BJ (cell line): ENCODE measurements at regions not wholly inside any gene's neighbourhood (a gene's known extent, or its start where the extent isn't known, plus 50 kb on each side); places are given as distances from the start of the nearest gene placed in this dataset.

Source experiments
- CTCF ChIA-PET: fragments of 350-600 bp; formaldehyde crosslinking; extraction: SDS; loops from one replicate; lab custom pipeline; 2021; ENCODE audit warnings: antibody characterized with exemption, inconsistent platforms; lab: Yijun Ruan, JAX
- POLR2A ChIA-PET: fragments of 300-600 bp; sonication (Branson Sonifier 250); formaldehyde crosslinking; extraction: SDS; loops from one replicate; lab custom pipeline; 2021; ENCODE audit warnings: antibody characterized with exemption; lab: Charles Lee
- DNase-seq: peaks from one replicate; pipeline ENCODE4 v3.0.0-alpha.2; 2011; ENCODE audit warnings: low read depth
- H3K27me3 ChIP-seq: 2 replicates; pipeline ENCODE4 v1.6.0; 2011; ENCODE audit warnings: low read length; ENCODE audit not compliant: control insufficient read depth, insufficient read depth
- H3K36me3 ChIP-seq: 2 replicates; pipeline ENCODE4 v1.5.1; 2011; ENCODE audit warnings: low read length; ENCODE audit not compliant: control insufficient read depth, insufficient read depth
- H3K4me3 ChIP-seq: 2 replicates; pipeline ENCODE4 v1.5.1; 2011; ENCODE audit warnings: low read depth, mild to moderate bottlenecking, control low read depth, low read length
- TF ChIP-seq, protein P1 (sequence below): IDR thresholded peaks from 2 replicates; pipeline ENCODE4 v1.5.1; 2011; ENCODE audit warnings: low read depth, mild to moderate bottlenecking, control low read depth, inconsistent platforms, low read length, moderate library complexity; ENCODE audit not compliant: insufficient read depth

DNA sequence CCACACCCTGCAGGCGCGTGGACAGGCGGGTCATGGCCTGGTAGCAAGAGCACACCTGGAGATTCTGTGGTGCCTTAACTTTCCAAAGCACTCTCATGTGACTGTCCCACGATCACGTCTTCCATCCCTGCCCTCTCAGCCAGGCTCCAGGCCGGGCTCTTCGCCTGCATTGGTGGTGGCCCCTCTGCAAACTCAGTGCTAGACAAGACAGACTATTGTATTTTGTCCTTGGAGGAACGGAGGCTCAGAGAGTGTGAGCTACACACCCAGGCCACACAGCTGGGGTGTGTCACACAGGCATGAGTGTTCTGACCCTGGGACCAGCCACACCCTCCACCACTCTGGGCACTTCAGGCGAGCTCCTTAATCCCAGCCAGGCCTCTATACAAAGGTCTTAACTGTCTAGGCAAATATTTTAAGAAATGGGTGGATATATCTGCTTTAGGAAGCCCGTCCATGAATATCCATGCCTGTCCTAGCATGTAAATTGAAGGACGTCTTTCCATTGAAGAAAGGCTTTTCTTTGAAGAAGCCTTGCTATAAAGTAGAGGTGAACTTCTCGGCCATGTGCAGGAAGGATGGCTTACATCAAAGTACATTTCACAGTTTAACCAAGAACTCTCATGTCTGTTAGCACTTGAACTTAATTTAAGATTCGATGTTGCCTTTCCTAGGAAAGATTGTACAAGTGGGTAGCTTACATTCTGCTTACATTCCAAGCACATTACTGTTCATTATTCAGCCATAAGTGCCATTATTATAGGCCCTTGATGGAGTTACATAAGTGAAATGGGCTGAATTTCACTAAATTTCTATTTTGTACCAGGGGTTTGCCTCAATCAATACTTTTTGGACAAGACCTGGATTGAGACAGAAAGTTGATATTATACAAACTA lies 263.9 kb downstream of the DLL1 start:
- TF ChIP-seq, protein P1, sequence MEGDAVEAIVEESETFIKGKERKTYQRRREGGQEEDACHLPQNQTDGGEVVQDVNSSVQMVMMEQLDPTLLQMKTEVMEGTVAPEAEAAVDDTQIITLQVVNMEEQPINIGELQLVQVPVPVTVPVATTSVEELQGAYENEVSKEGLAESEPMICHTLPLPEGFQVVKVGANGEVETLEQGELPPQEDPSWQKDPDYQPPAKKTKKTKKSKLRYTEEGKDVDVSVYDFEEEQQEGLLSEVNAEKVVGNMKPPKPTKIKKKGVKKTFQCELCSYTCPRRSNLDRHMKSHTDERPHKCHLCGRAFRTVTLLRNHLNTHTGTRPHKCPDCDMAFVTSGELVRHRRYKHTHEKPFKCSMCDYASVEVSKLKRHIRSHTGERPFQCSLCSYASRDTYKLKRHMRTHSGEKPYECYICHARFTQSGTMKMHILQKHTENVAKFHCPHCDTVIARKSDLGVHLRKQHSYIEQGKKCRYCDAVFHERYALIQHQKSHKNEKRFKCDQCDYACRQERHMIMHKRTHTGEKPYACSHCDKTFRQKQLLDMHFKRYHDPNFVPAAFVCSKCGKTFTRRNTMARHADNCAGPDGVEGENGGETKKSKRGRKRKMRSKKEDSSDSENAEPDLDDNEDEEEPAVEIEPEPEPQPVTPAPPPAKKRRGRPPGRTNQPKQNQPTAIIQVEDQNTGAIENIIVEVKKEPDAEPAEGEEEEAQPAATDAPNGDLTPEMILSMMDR, result no peak
- no peaks in the 10 kb centered on the region for H3K27me3 ChIP-seq
- ChIA-PET CTCF (no interaction called here), POLR2A (no interaction called here)
- H3K4me3 ChIP-seq, result no peak overlapping the region
- DNase-seq, result no peak
- no peaks in the 10 kb centered on the region for H3K36me3 ChIP-seq

DNA sequence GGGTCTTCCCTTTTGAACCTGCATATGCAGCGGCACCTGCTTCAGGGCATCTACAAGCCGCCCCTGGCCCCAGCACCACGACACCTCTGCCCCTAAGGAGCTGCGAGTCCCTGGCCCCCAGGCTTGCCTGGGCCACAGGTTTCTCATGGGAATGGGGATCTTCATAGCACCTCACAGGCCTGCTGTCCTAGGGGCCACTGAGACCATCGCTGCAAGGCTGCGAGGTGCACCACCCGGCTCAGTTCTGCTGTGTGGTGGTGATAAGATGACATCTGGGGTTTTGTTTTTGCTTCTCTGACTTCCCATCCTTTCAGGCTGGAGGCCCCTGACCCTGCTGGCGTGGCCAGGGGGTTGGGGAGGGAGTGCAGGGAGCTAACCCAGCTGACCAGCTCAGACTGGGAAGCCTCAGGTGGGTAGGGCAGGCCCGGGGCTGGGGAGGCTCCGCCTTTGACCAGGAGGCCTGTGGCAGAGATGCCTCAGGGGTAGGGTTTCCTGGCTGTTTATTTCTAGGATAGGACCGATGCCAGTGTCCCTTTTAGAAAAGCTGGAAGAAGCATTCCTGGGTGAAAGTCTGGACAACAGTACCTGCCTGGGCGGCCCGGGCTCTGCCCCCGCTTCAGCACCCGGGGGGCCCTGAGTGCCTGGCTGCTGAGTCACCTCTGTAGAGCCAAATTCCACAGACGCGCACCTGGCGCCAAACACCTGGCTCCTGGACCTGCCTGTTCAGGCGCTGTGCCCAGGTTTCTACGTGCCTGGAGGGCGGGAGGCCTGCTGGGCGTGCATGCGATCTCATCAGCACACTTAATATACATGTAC lies 264.7 kb downstream of the DLL1 start:
- Histone ChIP-seq H3K27me3 (no peaks in the 10 kb centered on the region), H3K4me3 (no peak overlapping the region), H3K36me3 (no peaks in the 10 kb centered on the region)
- ChIA-PET CTCF (no interaction called here), POLR2A (no interaction called here)
- TF ChIP-seq, protein P1, result no peak
- DNase-seq, result no peak

DNA sequence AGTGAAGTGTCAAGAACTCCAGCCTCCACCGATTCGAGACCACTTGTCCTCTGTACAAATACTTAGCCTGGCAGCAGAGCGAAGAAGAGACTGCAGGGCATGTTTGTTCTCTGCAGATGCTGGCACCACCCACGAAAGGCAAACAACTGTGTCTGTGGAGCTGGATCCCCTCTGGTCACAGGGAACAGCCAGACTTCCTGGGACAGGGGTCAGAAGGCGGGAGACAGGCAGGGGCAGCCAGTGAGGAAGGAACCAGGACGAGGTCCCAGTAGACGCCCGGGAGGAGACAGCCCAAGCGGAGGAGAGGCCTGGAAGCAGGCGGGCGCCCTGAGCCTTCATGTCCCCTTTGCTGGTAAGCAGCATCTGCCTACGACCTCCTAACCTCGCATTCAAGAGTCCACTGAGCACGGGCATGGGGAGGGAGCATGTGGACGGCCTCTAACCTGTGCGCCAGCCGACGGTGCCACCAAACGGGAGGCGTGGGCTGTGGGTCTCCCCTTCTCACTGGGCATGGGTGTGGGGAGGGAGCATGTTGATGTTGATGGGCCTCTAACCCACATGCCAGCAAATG lies 265.5 kb downstream of the DLL1 start:
- POLR2A ChIA-PET, result no interaction called here
- TF ChIP-seq, protein P1, result no peak
- no peak for DNase-seq
- CTCF ChIA-PET, result no interaction called here
- Histone ChIP-seq H3K4me3 (no peak overlapping the region), H3K27me3 (no peaks in the 10 kb centered on the region), H3K36me3 (no peaks in the 10 kb centered on the region)

DNA sequence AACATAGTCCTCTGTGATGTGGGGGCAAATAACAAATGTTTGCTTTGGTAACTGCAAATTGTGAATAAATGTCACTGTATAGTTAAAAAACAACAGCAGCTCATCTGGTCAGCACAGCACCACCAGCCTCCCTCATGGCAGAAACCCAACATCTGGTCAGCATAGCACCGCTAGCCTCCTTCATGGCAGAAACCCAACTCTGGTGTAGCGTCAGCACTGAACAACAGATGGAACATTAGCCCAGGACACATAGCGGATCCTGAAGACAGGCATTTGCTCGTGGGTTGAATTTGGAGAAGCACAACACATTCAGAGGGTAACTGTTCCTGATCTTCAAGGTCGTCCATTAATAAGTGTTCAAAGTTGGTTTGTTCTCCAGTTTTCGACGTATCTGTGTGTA lies 265.9 kb downstream of the DLL1 start:
- DNase-seq, result no peak
- TF ChIP-seq, protein P1, result no peak
- Histone ChIP-seq H3K4me3 (no peak overlapping the region), H3K27me3 (no peaks in the 10 kb centered on the region; the same call in 1 of the 2 replicates), H3K36me3 (no peaks in the 10 kb centered on the region)
- CTCF ChIA-PET, result no interaction called here
- POLR2A ChIA-PET, result no interaction called here
